Activated CD8-positive, alpha-beta T cell treated with anti-CD3 and anti-CD28 coated beads for 36 hours (primary cell): ENCODE measurements at regions not wholly inside any gene's neighbourhood (a gene's known extent, or its start where the extent isn't known, plus 50 kb on each side); places are given as distances from the start of the nearest gene placed in this dataset.

Experiments
- ATAC-seq: fragments of 200-7000 bp; cut with Tn5 transposase; one replicate; pipeline ENCODE4 v1.10.0; 2021; ENCODE audit warnings: mild to moderate bottlenecking, moderate library complexity
- CTCF ChIA-PET: fragments of 350-600 bp; sonication (Branson Sonifier 250); formaldehyde crosslinking; loops from one replicate; lab custom pipeline; 2021; ENCODE audit warnings: antibody characterized with exemption; lab: Charles Lee
- POLR2A ChIA-PET: fragments of 350-600 bp; sonication (Branson Sonifier 250); formaldehyde crosslinking; loops from one replicate; lab custom pipeline; 2021; ENCODE audit warnings: antibody characterized with exemption; lab: Charles Lee
- DNase-seq: peaks from one replicate; pipeline ENCODE4 v3.0.0-alpha.2; 2020
- H3K27ac Mint-ChIP-seq: one replicate; pipeline ENCODE4 v1.8.0; 2021; ENCODE audit warnings: mild to moderate bottlenecking, mixed read lengths
- H3K27me3 Mint-ChIP-seq: one replicate; pipeline ENCODE4 v1.8.0; 2021; ENCODE audit warnings: mixed read lengths
- H3K36me3 Mint-ChIP-seq: one replicate; pipeline ENCODE4 v1.8.0; 2021; ENCODE audit warnings: low read depth, mixed read lengths
- H3K4me1 Mint-ChIP-seq: one replicate; pipeline ENCODE4 v1.8.0; 2021; ENCODE audit warnings: low read depth, mixed read lengths
- H3K4me3 Mint-ChIP-seq: one replicate; pipeline ENCODE4 v1.8.0; 2021; ENCODE audit warnings: mild to moderate bottlenecking, moderate library complexity, mixed read lengths
- H3K9me3 Mint-ChIP-seq: one replicate; pipeline ENCODE4 v1.8.0; 2021; ENCODE audit warnings: mixed read lengths
- intact Hi-C: fragments of 100-400 bp; cut with micrococcal nuclease; formaldehyde crosslinking; loops from one replicate; pipeline ENCODE4 v1.10.0; 2022
- TF ChIP-seq, protein P1 (sequence below): fragments of 200-600 bp; IDR thresholded peaks from one replicate; pipeline ENCODE4 v1.8.0; 2022; ENCODE audit warnings: antibody characterized with exemption, mild to moderate bottlenecking

DNA sequence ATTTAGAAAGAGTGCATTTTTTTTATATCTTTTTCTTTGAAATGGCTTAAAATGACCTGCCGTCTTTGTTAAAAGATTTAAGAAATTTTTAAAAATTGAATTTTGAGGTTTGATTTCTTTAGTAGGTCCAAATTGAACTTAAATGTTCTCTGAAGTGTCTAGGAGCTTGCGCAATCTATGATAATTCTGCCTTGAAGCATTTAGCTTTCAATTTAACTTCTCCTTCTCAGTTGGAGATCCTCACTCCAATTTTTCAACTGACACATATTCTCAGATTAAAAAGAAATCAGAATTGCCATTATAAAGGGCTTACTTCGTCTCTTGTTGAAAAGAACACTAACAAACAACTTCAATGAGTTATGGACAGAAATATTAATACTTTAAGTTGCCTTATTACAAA, 273.5 kb downstream of the TMA16 start:
- H3K4me3 Mint-ChIP-seq, result no peak overlapping the region
- POLR2A ChIA-PET, result no interaction called here

DNA sequence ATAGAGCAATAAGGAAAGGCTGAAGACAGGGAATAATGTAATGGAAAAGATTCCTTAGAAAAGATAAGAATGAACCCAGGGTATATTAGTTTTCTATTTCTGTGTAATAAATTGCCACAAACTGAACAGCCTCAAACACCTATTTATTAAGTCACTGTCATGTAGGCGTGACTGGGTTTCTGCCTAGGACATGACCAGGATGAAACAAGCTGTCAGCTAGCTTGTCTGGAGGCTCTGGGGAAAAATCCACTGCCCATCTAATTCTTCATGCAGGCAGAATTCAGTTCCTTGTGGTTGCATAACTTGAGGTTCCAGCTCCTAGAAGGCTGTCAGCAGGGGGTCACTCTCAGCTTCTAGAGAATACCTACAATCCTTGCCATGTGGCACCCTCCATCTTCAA, 277.7 kb downstream of the TMA16 start:
- Mint-ChIP-seq H3K4me3 (no peak overlapping the region), H3K27me3 (no peaks in the 10 kb centered on the region), H3K9me3 (no peaks in the 10 kb centered on the region), H3K36me3 (no peaks in the 10 kb centered on the region), H3K27ac (no peak overlapping the region), H3K4me1 (no peaks in the 10 kb centered on the region)
- TF ChIP-seq, protein P1, sequence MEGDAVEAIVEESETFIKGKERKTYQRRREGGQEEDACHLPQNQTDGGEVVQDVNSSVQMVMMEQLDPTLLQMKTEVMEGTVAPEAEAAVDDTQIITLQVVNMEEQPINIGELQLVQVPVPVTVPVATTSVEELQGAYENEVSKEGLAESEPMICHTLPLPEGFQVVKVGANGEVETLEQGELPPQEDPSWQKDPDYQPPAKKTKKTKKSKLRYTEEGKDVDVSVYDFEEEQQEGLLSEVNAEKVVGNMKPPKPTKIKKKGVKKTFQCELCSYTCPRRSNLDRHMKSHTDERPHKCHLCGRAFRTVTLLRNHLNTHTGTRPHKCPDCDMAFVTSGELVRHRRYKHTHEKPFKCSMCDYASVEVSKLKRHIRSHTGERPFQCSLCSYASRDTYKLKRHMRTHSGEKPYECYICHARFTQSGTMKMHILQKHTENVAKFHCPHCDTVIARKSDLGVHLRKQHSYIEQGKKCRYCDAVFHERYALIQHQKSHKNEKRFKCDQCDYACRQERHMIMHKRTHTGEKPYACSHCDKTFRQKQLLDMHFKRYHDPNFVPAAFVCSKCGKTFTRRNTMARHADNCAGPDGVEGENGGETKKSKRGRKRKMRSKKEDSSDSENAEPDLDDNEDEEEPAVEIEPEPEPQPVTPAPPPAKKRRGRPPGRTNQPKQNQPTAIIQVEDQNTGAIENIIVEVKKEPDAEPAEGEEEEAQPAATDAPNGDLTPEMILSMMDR, result no peak
- intact Hi-C loops, result no loop called here
- DNase-seq (no peak), ATAC-seq (no peak)
- CTCF ChIA-PET, result no interaction called here
- POLR2A ChIA-PET, result no interaction called here

More for the DNA sequence above, 273.5 kb downstream of the TMA16 start:
- CTCF ChIA-PET, result interaction anchor here (2.2 kb wide), 1 partner anchor 963 kb away, joined by 6 read pairs; no protein-coding TSS in a partner anchor
- DNase-seq, result no peak
- ATAC-seq, result no peak
- Mint-ChIP-seq H3K4me1 (no peaks in the 10 kb centered on the region), H3K9me3 (no peaks in the 10 kb centered on the region), H3K36me3 (no peaks in the 10 kb centered on the region), H3K27me3 (no peaks in the 10 kb centered on the region), H3K27ac (no peak overlapping the region)
- intact Hi-C loops, result no loop called here
- TF ChIP-seq, protein P1, result no peak

DNA sequence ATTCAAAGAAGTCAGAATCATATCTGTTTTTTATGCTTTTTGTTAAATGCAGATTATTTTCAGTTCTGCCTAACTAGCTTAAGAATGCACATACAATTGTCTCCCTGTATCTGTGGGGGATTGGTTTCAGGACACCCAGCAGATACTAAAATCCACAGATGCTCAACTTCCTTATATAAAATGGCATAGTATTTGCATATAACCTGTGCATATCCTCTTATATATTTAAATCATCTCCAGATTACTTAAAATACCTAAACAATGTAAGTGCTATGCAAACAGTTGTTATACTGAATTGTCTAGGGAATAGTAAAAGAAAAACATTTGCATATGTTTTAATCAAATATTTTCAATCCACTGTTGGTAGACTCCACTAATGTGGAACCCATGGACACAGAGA, 279.4 kb downstream of the TMA16 start:
- DNase-seq (no peak), ATAC-seq (no peak)
- H3K27ac Mint-ChIP-seq, result no peak overlapping the region
- H3K9me3 Mint-ChIP-seq, result no peaks in the 10 kb centered on the region
- H3K4me3 Mint-ChIP-seq, result no peak overlapping the region
- CTCF ChIA-PET, result no interaction called here
- H3K27me3 Mint-ChIP-seq, result no peaks in the 10 kb centered on the region
- TF ChIP-seq, protein P1, result no peak
- H3K36me3 Mint-ChIP-seq, result no peaks in the 10 kb centered on the region
- no peaks in the 10 kb centered on the region for H3K4me1 Mint-ChIP-seq
- POLR2A ChIA-PET, result no interaction called here
- intact Hi-C loops, result no loop called here

DNA sequence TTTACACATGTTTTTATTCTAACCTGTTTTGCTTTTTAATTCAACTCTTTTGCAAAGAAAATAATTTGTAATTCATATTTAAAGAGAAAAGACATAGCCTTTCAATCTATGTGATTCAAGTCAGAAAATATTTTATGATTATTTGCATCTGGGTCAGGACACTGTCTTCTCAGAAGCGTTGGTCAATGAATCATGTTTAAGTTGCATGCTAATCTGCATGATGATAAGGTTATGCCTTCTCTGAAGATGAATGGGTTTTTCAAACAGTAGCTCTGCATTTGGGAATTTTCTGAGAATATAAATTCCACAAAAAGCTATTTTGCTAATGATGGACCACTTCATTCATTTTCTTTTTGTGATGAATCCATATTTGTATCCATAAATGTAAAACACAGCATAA, 282.5 kb downstream of the TMA16 start:
- no peaks in the 10 kb centered on the region for H3K36me3 Mint-ChIP-seq
- ChIA-PET CTCF (no interaction called here), POLR2A (no interaction called here)
- TF ChIP-seq, protein P1, result no peak
- H3K4me3 Mint-ChIP-seq, result no peak overlapping the region
- no peaks in the 10 kb centered on the region for H3K27me3 Mint-ChIP-seq
- intact Hi-C loops, result no loop called here
- H3K9me3 Mint-ChIP-seq, result no peaks in the 10 kb centered on the region
- no peak overlapping the region for H3K27ac Mint-ChIP-seq
- DNase-seq (no peak), ATAC-seq (no peak)
- H3K4me1 Mint-ChIP-seq, result no peaks in the 10 kb centered on the region

DNA sequence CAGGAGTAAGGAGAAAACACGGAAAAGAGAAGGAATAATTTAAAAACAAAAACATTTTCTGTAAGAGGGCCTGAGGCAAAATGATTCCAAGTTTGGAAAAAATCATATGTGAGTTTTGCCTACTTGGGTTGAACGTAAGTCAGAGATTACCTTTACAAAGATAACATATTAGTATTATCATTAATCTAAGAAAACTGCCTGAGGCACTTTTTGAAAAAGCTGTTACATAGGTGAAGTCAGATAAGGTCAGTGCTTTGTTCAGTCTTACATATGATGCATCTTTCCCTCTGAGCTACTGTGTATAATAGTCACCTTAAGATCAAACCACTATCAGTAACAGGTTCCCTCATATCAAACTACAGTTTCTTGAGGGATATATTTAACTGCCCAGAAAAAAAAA, 287.2 kb downstream of the TMA16 start:
- no peak overlapping the region for H3K4me3 Mint-ChIP-seq
- intact Hi-C loops, result no loop called here
- ChIA-PET POLR2A (no interaction called here), CTCF (no interaction called here)
- no peaks in the 10 kb centered on the region for H3K4me1 Mint-ChIP-seq
- DNase-seq (no peak), ATAC-seq (no peak)
- H3K27me3 Mint-ChIP-seq, result no peaks in the 10 kb centered on the region
- H3K27ac Mint-ChIP-seq, result no peak overlapping the region
- TF ChIP-seq, protein P1, result no peak
- H3K9me3 Mint-ChIP-seq, result no peaks in the 10 kb centered on the region
- H3K36me3 Mint-ChIP-seq, result no peaks in the 10 kb centered on the region
